H9 (cell line): ENCODE measurements at regions not wholly inside any gene's neighbourhood (a gene's known extent, or its start where the extent isn't known, plus 50 kb on each side); places are given as distances from the start of the nearest gene placed in this dataset.

Experiments
- DNase-seq: peaks from one replicate; pipeline ENCODE4 v3.0.0-alpha.2; 2017
- H2AFZ ChIP-seq: one replicate; pipeline ENCODE4 v1.6.1; 2013; ENCODE audit warnings: mild to moderate bottlenecking, low read length, control low read depth, moderate library complexity
- H2AK5ac ChIP-seq: 2 replicates; pipeline ENCODE4 v1.6.1; 2013; ENCODE audit warnings: low read length, control low read depth, mixed read lengths; ENCODE audit not compliant: insufficient read length
- H2BK120ac ChIP-seq: one replicate; pipeline ENCODE4 v1.6.1; 2013; ENCODE audit warnings: low read depth, mild to moderate bottlenecking, low read length, control low read depth, inconsistent platforms; ENCODE audit not compliant: poor library complexity, severe bottlenecking
- H2BK12ac ChIP-seq: 2 replicates; pipeline ENCODE4 v1.6.1; 2013; ENCODE audit warnings: low read length, control low read depth, mixed read lengths, low read depth; ENCODE audit not compliant: insufficient read length
- H2BK15ac ChIP-seq: 2 replicates; pipeline ENCODE4 v1.6.1; 2013; ENCODE audit warnings: low read depth, low read length, control low read depth
- H2BK20ac ChIP-seq: one replicate; pipeline ENCODE4 v1.6.1; 2013; ENCODE audit warnings: low read depth, mild to moderate bottlenecking, low read length, control low read depth, inconsistent platforms; ENCODE audit not compliant: poor library complexity, severe bottlenecking
- H2BK5ac ChIP-seq: 2 replicates; pipeline ENCODE4 v1.6.1; 2013; ENCODE audit warnings: low read length, control low read depth, mixed read lengths; ENCODE audit not compliant: insufficient read length
- H3K14ac ChIP-seq: 2 replicates; pipeline ENCODE4 v1.6.1; 2013; ENCODE audit warnings: low read length, control low read depth; ENCODE audit not compliant: insufficient read depth
- H3K18ac ChIP-seq: 2 replicates; pipeline ENCODE4 v1.6.1; 2013; ENCODE audit warnings: low read depth, mild to moderate bottlenecking, mixed read lengths, low read length, control low read depth; ENCODE audit not compliant: insufficient read length
- H3K23ac ChIP-seq: 2 replicates; pipeline ENCODE4 v1.6.1; 2013; ENCODE audit warnings: low read length, control low read depth, mixed read lengths, low read depth; ENCODE audit not compliant: insufficient read length
- H3K23me2 ChIP-seq: 2 replicates; pipeline ENCODE4 v1.6.1; 2013; ENCODE audit warnings: low read depth, mild to moderate bottlenecking, mixed read lengths, low read length, control low read depth; ENCODE audit not compliant: insufficient read length, poor library complexity, severe bottlenecking
- H3K27ac ChIP-seq: 2 replicates; pipeline ENCODE4 v1.5.1; 2013; ENCODE audit warnings: low read length, control low read depth, mixed read lengths, low read depth; ENCODE audit not compliant: insufficient read length
- H3K27me3 ChIP-seq: 2 replicates; pipeline ENCODE4 v1.6.1; 2013; ENCODE audit warnings: low read length, control low read depth, inconsistent platforms; ENCODE audit not compliant: insufficient read depth
- H3K4ac ChIP-seq: 2 replicates; pipeline ENCODE4 v1.6.1; 2013; ENCODE audit warnings: low read depth, mild to moderate bottlenecking, control low read depth, inconsistent platforms, low read length, moderate library complexity
- H3K4me1 ChIP-seq: 2 replicates; pipeline ENCODE4 v1.6.1; 2013; ENCODE audit warnings: low read length, control low read depth, inconsistent platforms; ENCODE audit not compliant: insufficient read depth
- H3K4me2 ChIP-seq: 2 replicates; pipeline ENCODE4 v1.6.1; 2013; ENCODE audit warnings: low read length, control low read depth, mixed read lengths; ENCODE audit not compliant: insufficient read length, insufficient read depth
- H3K56ac ChIP-seq: 2 replicates; pipeline ENCODE4 v1.6.1; 2013; ENCODE audit warnings: low read depth, mild to moderate bottlenecking, mixed read lengths, low read length, control low read depth; ENCODE audit not compliant: insufficient read length
- H3K79me1 ChIP-seq: 2 replicates; pipeline ENCODE4 v1.6.1; 2013; ENCODE audit warnings: low read depth, mild to moderate bottlenecking, moderate library complexity, low read length, control low read depth, inconsistent platforms; ENCODE audit not compliant: insufficient read depth, poor library complexity, severe bottlenecking
- H3K79me2 ChIP-seq: 2 replicates; pipeline ENCODE4 v1.6.1; 2013; ENCODE audit warnings: low read length, control low read depth, inconsistent platforms; ENCODE audit not compliant: insufficient read depth
- H3K9ac ChIP-seq: 2 replicates; pipeline ENCODE4 v1.6.1; 2013; ENCODE audit warnings: low read length, control low read depth, mixed read lengths; ENCODE audit not compliant: insufficient read length; ENCODE audit errors: extremely low read depth
- H3K9me3 ChIP-seq: one replicate; pipeline ENCODE4 v1.6.1; 2013; ENCODE audit warnings: low read depth, low read length, inconsistent platforms; ENCODE audit not compliant: control insufficient read depth
- H3T11ph ChIP-seq: one replicate; pipeline ENCODE4 v1.6.1; 2013; ENCODE audit warnings: mild to moderate bottlenecking, low read length, control low read depth, inconsistent platforms
- H4K20me1 ChIP-seq: one replicate; pipeline ENCODE4 v1.6.1; 2013; ENCODE audit not compliant: control insufficient read depth, insufficient read length, insufficient read depth
- H4K5ac ChIP-seq: 2 replicates; pipeline ENCODE4 v1.6.1; 2013; ENCODE audit warnings: low read depth, mild to moderate bottlenecking, mixed read lengths, low read length, control low read depth; ENCODE audit not compliant: insufficient read length
- H4K8ac ChIP-seq: replicated peaks from 2 replicates; pipeline ENCODE4 v1.6.1; 2013; ENCODE audit warnings: low read length, control low read depth, mixed read lengths, low read depth; ENCODE audit not compliant: insufficient read length
- H4K91ac ChIP-seq: 2 replicates; pipeline ENCODE4 v1.6.1; 2013; ENCODE audit warnings: low read depth, mild to moderate bottlenecking, moderate library complexity, mixed read lengths, low read length, control low read depth; ENCODE audit not compliant: insufficient read length
- H3K27ac Mint-ChIP-seq, 3 experiments: 2 replicates in 2 of 3; 3 replicates in 1 of 3; pipeline ENCODE4 v1.8.0; 2020 to 2021; ENCODE audit warnings: mixed read lengths in 3 of 3, mild to moderate bottlenecking in 1 of 3, moderate library complexity in 1 of 3
- H3K27me3 Mint-ChIP-seq: 2 replicates; pipeline ENCODE4 v1.8.0; 2021; ENCODE audit warnings: low read depth, mild to moderate bottlenecking, moderate library complexity, mixed read lengths
- H3K36me3 Mint-ChIP-seq, 3 experiments: 2 replicates in 2 of 3; 3 replicates in 1 of 3; pipeline ENCODE4 v1.8.0; 2020 to 2021; ENCODE audit warnings: low read depth in 3 of 3, mixed read lengths in 3 of 3; ENCODE audit not compliant: insufficient read depth in 1 of 3
- H3K4me1 Mint-ChIP-seq, 2 experiments: 2 replicates each; pipeline ENCODE4 v1.8.0; 2020; ENCODE audit warnings: mixed read lengths in 2 of 2
- H3K4me3 Mint-ChIP-seq, 2 experiments: 2 replicates in 1 of 2; 3 replicates in 1 of 2; pipeline ENCODE4 v1.8.0; 2020 to 2021; ENCODE audit warnings: mild to moderate bottlenecking in 2 of 2, mixed read lengths in 2 of 2, moderate library complexity in 1 of 2
- H3K9me3 Mint-ChIP-seq, 2 experiments: 2 replicates in 1 of 2; 3 replicates in 1 of 2; pipeline ENCODE4 v1.8.0; 2020; ENCODE audit warnings: mild to moderate bottlenecking in 2 of 2, mixed read lengths in 2 of 2, moderate library complexity in 1 of 2
- CTCF ChIP-seq: fragments of 200-600 bp; sonication (generic); conservative IDR thresholded peaks from 3 replicates; pipeline ENCODE4 v1.8.0; 2021; ENCODE audit warnings: antibody characterized with exemption, mild to moderate bottlenecking
- WGBS: extraction: QIAGEN DNeasy Blood & Tissue Kit; methylation state at CpG from one replicate; pipeline ENCODE4 v1.1.7; 2013; ENCODE audit warnings: missing lambda C conversion rate, low lambda C conversion rate, mixed read lengths; ENCODE audit not compliant: insufficient read length; ENCODE audit errors: extremely low coverage; 5-methylcytosine and 5-hydroxymethylcytosine counted together

GRCh38 chr3:137385922-137386321 lies 378.2 kb upstream of the SOX14 start:
- Histone ChIP-seq H4K8ac (no peak overlapping the region), H3K23me2 (no peaks in the 10 kb centered on the region), H3K14ac (no peak overlapping the region), H3K79me2 (no peaks in the 10 kb centered on the region), H2AK5ac (no peak overlapping the region), H2BK120ac (no peak overlapping the region), H3K27me3 (no peaks in the 10 kb centered on the region), H3K56ac (no peak overlapping the region), H3T11ph (no peak overlapping the region), H3K4ac (no peak overlapping the region), H2BK12ac (no peak overlapping the region), H2BK5ac (no peak overlapping the region), H3K18ac (no peak overlapping the region), H3K4me1 (no peaks in the 10 kb centered on the region), H3K9me3 (no peaks in the 10 kb centered on the region), H3K27ac (no peak overlapping the region), H3K79me1 (no peaks in the 10 kb centered on the region), H2AFZ (no peak overlapping the region), H3K23ac (no peak overlapping the region), H4K91ac (no peak overlapping the region), H4K20me1 (no peaks in the 10 kb centered on the region), H4K5ac (no peak overlapping the region), H3K4me2 (no peak overlapping the region), H2BK20ac (no peak overlapping the region), H2BK15ac (no peak overlapping the region), H3K9ac (no peak overlapping the region)
- Mint-ChIP-seq H3K9me3 (no peaks in the 10 kb centered on the region; a peak in 1 of 5 replicates), H3K4me1 (peaks cover 8 to 11% of the 10 kb centered on the region in 2 experiments; a peak in 3 of 4 replicates), H3K27me3 (no peaks in the 10 kb centered on the region), H3K27ac (no peak overlapping the region), H3K4me3 (no peak overlapping the region), H3K36me3 (no peaks in the 10 kb centered on the region)
- DNase-seq = no peak
- no peak for TF ChIP-seq CTCF
- WGBS = no CpG with 5 or more reads among the region's 1 CpG
